ENCODE measurements at regions not wholly inside any gene's neighbourhood (a gene's known extent, or its start where the extent isn't known, plus 50 kb on each side); places are given as distances from the start of the nearest gene placed in this dataset.

- TF ChIP-seq SIN3A (IDR thresholded peaks at IDR 0.05; ENCODE audit: borderline replicate concordance, insufficient read depth, low read length) = no peak
- TF ChIP-seq REST (IDR thresholded peaks at IDR 0.05; ENCODE audit: insufficient read depth in 1 of 2, low read depth in 2 of 2, low read length in 2 of 2) = no peak
- no peak for TF ChIP-seq TAF1 (IDR thresholded peaks at IDR 0.05; ENCODE audit: borderline replicate concordance, insufficient read depth, low read length)
- TF ChIP-seq FOXP2 (optimal IDR thresholded peaks at IDR 0.05; ENCODE audit: borderline replicate concordance, extremely low read depth, extremely low read length, insufficient read depth) = no peak
- TF ChIP-seq POLR2AphosphoS5 (IDR thresholded peaks at IDR 0.05; ENCODE audit: low read depth, low read length) = no peak
Measured at GRCh38 chr16:64153718-64154117, 968.1 kb downstream of the CDH11 start.

- TF ChIP-seq TAF1 (IDR thresholded peaks at IDR 0.05; ENCODE audit: borderline replicate concordance, insufficient read depth, low read length) (no peak), FOXP2 (optimal IDR thresholded peaks at IDR 0.05; ENCODE audit: borderline replicate concordance, extremely low read depth, extremely low read length, insufficient read depth) (no peak), REST (IDR thresholded peaks at IDR 0.05; ENCODE audit: insufficient read depth in 1 of 2, low read depth in 2 of 2, low read length in 2 of 2) (no peak), POLR2AphosphoS5 (IDR thresholded peaks at IDR 0.05; ENCODE audit: low read depth, low read length) (no peak), SIN3A (IDR thresholded peaks at IDR 0.05; ENCODE audit: borderline replicate concordance, insufficient read depth, low read length) (no peak)
Measured at GRCh38 chr16:64151990-64152767, 969.7 kb downstream of the CDH11 start.

- no peak for TF ChIP-seq POLR2AphosphoS5 (IDR thresholded peaks at IDR 0.05; ENCODE audit: low read depth, low read length)
- no peak for TF ChIP-seq SIN3A (IDR thresholded peaks at IDR 0.05; ENCODE audit: borderline replicate concordance, insufficient read depth, low read length)
- no peak for TF ChIP-seq FOXP2 (optimal IDR thresholded peaks at IDR 0.05; ENCODE audit: borderline replicate concordance, extremely low read depth, extremely low read length, insufficient read depth)
- no peak for TF ChIP-seq TAF1 (IDR thresholded peaks at IDR 0.05; ENCODE audit: borderline replicate concordance, insufficient read depth, low read length)
- no peak for TF ChIP-seq REST (IDR thresholded peaks at IDR 0.05; ENCODE audit: insufficient read depth in 1 of 2, low read depth in 2 of 2, low read length in 2 of 2)
Measured at GRCh38 chr16:64150193-64150592, 971.7 kb downstream of the CDH11 start.

- no peak for TF ChIP-seq SIN3A (IDR thresholded peaks at IDR 0.05; ENCODE audit: borderline replicate concordance, insufficient read depth, low read length)
- no peak for TF ChIP-seq REST (IDR thresholded peaks at IDR 0.05; ENCODE audit: insufficient read depth in 1 of 2, low read depth in 2 of 2, low read length in 2 of 2)
- no peak for TF ChIP-seq POLR2AphosphoS5 (IDR thresholded peaks at IDR 0.05; ENCODE audit: low read depth, low read length)
Measured at GRCh38 chr16:64149756-64150155, 972.1 kb downstream of the CDH11 start.

Data from PFSK-1 (cell line).